Natural killer cell treated with Interleukin-12 subunit alpha and Interleukin-12 subunit beta and Interleukin-15 and Interleukin-18, amount 100 ng/mL, for 72 hours (primary cell): ENCODE measurements at regions not wholly inside any gene's neighbourhood (a gene's known extent, or its start where the extent isn't known, plus 50 kb on each side); places are given as distances from the start of the nearest gene placed in this dataset.

Experiments
- ATAC-seq, 2 donors: fragments of 150-1000 bp; cut with Tn5 transposase in 1 of 2; sonication (Bioruptor Pico), chemical (Tn5 transposase) in 1 of 2; 2 replicates each; pipeline ENCODE4 v1.10.0; 2021
- DNase-seq: peaks from one replicate; pipeline ENCODE4 v3.0.0; 2022; ENCODE audit warnings: low spot score
- H3K27ac Mint-ChIP-seq, 2 donors: 1 replicate in 1 of 2; 2 replicates in 1 of 2; pipeline ENCODE4 v1.8.0; 2022; ENCODE audit warnings: mixed read lengths in 2 of 2, mild to moderate bottlenecking in 1 of 2, moderate library complexity in 1 of 2
- H3K27me3 Mint-ChIP-seq, 2 donors: 1 replicate in 1 of 2; 2 replicates in 1 of 2; pipeline ENCODE4 v1.8.0; 2022; ENCODE audit warnings: mixed read lengths in 2 of 2
- H3K36me3 Mint-ChIP-seq: one replicate; pipeline ENCODE4 v1.8.0; 2022; ENCODE audit warnings: mixed read lengths
- H3K4me1 Mint-ChIP-seq, 2 donors: 1 replicate in 1 of 2; 2 replicates in 1 of 2; pipeline ENCODE4 v1.8.0; 2022; ENCODE audit warnings: low read depth in 2 of 2, mixed read lengths in 2 of 2, mild to moderate bottlenecking in 1 of 2
- H3K4me3 Mint-ChIP-seq: one replicate; pipeline ENCODE4 v1.8.0; 2022; ENCODE audit warnings: mixed read lengths
- H3K9me3 Mint-ChIP-seq: 2 replicates; pipeline ENCODE4 v1.8.0; 2022; ENCODE audit warnings: mixed read lengths

DNA sequence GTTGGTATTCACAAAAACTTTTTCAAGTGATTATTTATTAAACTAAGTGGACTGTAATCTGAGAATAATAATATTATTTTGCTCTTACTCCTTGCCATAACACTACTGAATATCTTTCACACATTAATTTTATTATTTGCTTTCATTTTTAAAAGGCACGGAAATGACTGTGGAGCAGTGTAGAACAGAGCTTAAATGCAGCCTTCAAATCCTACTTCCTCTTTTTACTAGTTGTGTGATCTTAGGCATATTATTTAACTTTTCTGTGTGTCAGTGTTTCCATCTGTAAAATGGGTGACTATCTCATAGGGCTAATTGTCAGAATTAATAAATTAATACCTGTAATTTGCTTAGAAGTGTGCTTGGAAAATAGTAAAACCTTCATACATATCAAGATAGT is 55.5 kb upstream of the SLC8A1 start:
- Mint-ChIP-seq H3K27me3 (no peaks in the 10 kb centered on the region), H3K9me3 (peaks cover 3% of the 10 kb centered on the region), H3K4me1 (no peaks in the 10 kb centered on the region), H3K4me3 (no peak overlapping the region), H3K27ac (no peak overlapping the region), H3K36me3 (no peaks in the 10 kb centered on the region)
- ATAC-seq (no peak), DNase-seq (no peak)

DNA sequence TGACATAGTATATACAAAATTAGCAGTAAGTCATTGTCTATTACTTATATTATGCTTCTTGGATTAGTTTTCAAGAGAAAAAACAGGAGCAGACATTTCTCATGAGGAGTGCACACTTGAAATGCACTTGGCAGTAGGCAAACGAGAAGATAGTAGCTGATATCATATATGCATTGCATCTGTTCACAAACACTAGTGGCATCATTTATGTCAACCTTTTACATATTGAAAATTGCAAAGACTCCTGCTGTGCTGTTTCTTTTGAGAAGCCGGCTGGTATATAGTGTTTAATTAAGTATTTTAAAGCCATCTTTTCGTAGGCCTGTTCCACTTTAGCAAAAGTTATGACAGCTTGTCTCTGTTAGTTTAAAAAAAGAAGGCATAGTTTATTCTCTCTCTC is 58.4 kb upstream of the SLC8A1 start:
- no peaks in the 10 kb centered on the region for H3K4me1 Mint-ChIP-seq
- H3K36me3 Mint-ChIP-seq = no peaks in the 10 kb centered on the region
- no peak overlapping the region for H3K4me3 Mint-ChIP-seq
- ATAC-seq (no peak), DNase-seq (no peak)
- no peak overlapping the region for H3K27ac Mint-ChIP-seq
- no peaks in the 10 kb centered on the region for H3K27me3 Mint-ChIP-seq
- H3K9me3 Mint-ChIP-seq = no peaks in the 10 kb centered on the region

DNA sequence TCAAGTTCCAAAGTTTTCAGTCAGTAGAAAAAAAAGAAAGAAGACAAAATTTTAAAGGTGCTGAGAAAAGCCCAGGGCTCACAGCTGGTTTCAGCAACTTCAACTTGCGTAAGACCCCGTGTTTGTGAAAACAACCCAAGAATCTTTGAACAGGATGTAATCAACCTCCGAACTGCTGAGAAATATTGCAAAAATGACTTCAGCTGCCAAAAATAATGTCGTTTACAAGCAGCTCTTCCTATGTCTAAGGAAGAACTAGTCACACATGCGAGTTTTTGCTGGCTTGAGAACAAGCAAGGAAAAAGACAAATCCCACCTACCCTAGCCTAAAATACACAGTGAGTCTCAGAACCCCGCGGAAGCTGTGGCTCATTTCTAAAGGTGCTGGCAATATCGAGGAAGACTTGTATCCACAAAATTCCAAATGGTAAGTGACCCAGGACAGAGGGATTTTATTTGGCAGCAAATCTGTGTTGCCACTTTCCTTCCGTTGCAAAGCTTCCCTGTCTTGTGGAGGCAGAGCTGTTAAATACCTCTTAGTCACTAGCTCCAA is 59.8 kb upstream of the SLC8A1 start:
- Mint-ChIP-seq H3K27ac (no peak overlapping the region), H3K9me3 (no peaks in the 10 kb centered on the region), H3K4me1 (no peaks in the 10 kb centered on the region), H3K4me3 (no peak overlapping the region), H3K36me3 (no peaks in the 10 kb centered on the region), H3K27me3 (no peaks in the 10 kb centered on the region)
- no peak for DNase-seq
- ATAC-seq = no peak

DNA sequence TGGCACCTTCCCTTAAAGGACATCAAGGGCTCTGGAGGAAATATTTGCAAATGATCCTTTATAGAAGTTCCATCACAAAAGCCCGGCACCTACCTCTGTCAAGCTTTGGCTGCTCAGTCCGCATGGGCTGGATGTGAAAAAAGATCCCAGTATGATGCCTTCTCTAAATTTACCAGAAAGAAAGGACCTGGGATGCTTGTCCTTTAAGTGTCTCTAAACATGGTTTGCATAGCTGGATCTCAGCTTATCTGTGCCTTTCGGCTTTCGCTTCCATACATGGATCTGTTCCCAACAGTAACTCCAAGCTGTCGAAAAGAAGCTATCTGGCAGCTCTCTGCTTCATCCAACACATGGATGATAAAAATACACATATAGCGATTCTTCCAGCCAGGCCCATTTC is 60.4 kb upstream of the SLC8A1 start:
- DNase-seq (no peak), ATAC-seq (no peak)
- no peaks in the 10 kb centered on the region for H3K4me1 Mint-ChIP-seq
- no peaks in the 10 kb centered on the region for H3K9me3 Mint-ChIP-seq
- no peaks in the 10 kb centered on the region for H3K27me3 Mint-ChIP-seq
- no peaks in the 10 kb centered on the region for H3K36me3 Mint-ChIP-seq
- H3K27ac Mint-ChIP-seq = no peak overlapping the region
- H3K4me3 Mint-ChIP-seq = no peak overlapping the region

DNA sequence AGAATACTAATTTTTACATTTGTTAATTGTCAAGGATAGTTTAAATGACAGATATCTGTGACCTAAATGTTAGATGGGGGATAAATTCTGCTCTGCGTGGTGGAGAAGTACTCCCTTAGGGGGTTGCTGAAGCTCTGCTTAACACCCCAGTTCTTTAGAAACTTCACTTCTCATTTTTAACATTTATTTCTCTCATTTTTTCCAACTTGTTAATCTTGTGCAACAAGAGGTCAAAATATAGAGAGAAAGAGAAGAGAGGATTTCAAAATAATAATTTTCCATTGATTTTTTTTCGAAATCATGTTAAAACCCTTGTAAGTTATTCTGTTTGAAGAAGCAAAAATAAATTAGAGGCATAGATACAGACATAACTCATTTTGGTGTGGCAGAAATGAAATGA is 61.3 kb upstream of the SLC8A1 start:
- Mint-ChIP-seq H3K27ac (no peak overlapping the region), H3K27me3 (no peaks in the 10 kb centered on the region), H3K4me3 (no peak overlapping the region), H3K36me3 (no peaks in the 10 kb centered on the region), H3K4me1 (no peaks in the 10 kb centered on the region), H3K9me3 (no peaks in the 10 kb centered on the region)
- ATAC-seq (no peak), DNase-seq (no peak)

DNA sequence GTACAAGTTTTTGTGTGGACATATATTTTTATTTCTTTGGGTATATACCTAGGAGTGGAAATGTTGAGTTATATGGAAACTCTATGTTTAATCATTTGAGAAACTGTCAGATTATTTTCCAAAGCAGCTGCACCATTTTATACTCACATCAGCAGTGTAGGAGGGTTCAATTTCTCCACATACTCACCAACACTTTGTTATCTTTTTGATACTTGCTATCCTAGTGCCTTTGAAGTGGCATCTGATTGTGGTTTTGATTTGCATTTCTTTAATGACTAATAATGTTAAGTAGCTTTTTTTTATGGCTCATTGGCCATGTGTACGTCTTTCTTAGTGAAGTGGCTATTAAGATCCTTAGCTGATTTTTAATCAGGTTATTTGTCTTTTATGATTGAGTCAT is 64.7 kb upstream of the SLC8A1 start:
- no peaks in the 10 kb centered on the region for H3K4me1 Mint-ChIP-seq
- no peak for ATAC-seq
- no peaks in the 10 kb centered on the region for H3K36me3 Mint-ChIP-seq
- no peaks in the 10 kb centered on the region for H3K9me3 Mint-ChIP-seq
- H3K27me3 Mint-ChIP-seq = no peaks in the 10 kb centered on the region
- H3K4me3 Mint-ChIP-seq = no peak overlapping the region
- H3K27ac Mint-ChIP-seq = no peak overlapping the region
- DNase-seq = no peak

DNA sequence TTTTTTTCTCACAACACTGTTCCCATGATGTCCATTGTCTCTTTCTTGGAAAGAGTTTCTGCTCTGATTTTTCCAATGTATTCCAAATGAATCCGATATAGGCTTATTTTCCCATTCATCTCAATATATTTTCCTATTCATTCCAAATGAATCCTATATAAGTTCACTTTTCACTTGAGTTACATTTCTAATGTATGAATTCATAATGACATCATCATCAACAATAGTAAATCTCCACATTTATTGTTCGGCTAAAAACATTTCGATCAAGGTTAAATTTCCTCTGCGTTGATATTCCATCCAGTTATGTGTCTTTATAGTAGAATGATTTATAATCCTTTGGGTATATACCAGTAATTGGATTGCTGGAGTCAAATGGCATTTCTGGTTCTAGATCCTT is 76.7 kb upstream of the SLC8A1 start:
- Mint-ChIP-seq H3K27ac (no peak overlapping the region), H3K36me3 (peaks cover 6% of the 10 kb centered on the region), H3K4me3 (no peak overlapping the region), H3K27me3 (no peaks in the 10 kb centered on the region), H3K9me3 (peaks cover 10% of the 10 kb centered on the region), H3K4me1 (no peaks in the 10 kb centered on the region)
- ATAC-seq (no peak), DNase-seq (no peak)

DNA sequence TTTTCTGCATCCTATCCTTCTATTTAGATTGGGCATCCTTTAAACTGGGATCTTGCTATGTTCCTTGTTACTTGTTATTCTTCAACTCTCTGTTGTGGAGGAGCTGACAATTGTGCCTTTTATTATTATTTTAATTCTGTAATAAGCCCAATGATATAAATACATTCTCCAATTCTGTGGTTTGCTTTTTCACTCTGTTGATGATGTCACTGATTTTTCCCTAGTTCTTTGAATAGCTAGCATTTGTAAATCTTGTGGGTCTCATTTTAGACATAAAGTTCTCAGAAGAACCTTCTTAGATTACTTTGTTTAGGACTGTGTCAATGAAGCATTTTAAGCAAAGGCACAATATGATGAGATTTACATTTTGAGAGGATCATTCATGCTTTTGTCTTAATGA is 79.5 kb upstream of the SLC8A1 start:
- Mint-ChIP-seq H3K27ac (no peak overlapping the region), H3K4me3 (no peak overlapping the region), H3K36me3 (peaks cover 6% of the 10 kb centered on the region), H3K9me3 (peaks cover 5% of the 10 kb centered on the region), H3K4me1 (no peaks in the 10 kb centered on the region), H3K27me3 (no peaks in the 10 kb centered on the region)
- ATAC-seq = no peak
- no peak for DNase-seq

DNA sequence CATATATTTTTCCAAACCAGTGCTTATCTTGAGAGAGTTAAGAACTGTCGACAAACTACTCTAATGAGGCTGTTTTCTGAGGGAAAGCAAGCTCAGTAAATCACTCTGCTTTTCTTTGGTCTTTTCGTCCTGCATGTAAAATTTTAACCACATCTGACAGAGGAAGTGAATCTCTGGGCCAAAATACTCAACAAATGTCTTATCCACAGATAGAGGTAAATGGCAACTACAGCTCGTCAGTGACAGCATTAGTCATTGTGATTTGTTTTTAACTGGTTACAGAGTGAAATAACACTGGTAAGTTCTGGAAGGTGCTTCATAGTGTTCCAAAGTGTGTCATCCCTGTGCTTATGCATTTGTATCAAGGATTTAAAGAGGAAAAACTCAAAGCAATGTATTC is 82.6 kb upstream of the SLC8A1 start:
- DNase-seq (no peak), ATAC-seq (no peak)
- Mint-ChIP-seq H3K36me3 (no peaks in the 10 kb centered on the region), H3K27me3 (no peaks in the 10 kb centered on the region), H3K4me3 (no peak overlapping the region), H3K9me3 (no peaks in the 10 kb centered on the region), H3K4me1 (no peaks in the 10 kb centered on the region), H3K27ac (no peak overlapping the region)

DNA sequence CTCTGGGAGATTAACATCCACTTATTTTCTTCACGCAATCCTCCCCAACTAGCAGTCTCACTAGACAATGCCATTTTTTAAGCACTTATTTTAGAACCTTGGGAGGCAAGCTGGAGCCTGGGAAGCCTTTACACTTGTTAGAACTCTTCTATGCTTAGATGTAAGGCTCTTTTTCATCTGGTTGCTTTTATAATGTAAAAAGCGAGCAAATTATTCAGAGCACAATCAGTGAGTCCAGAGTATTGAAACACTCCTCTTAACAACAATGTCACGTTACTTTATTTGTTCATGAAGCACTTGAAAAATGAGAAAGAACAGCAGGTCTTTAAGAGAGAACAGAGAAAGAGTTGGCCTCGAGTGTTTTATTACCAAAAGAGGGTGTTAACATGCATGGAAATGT is 84.1 kb upstream of the SLC8A1 start:
- Mint-ChIP-seq H3K9me3 (no peaks in the 10 kb centered on the region), H3K4me1 (no peaks in the 10 kb centered on the region), H3K27me3 (no peaks in the 10 kb centered on the region), H3K4me3 (no peak overlapping the region), H3K27ac (no peak overlapping the region), H3K36me3 (no peaks in the 10 kb centered on the region)
- DNase-seq (no peak), ATAC-seq (no peak)

DNA sequence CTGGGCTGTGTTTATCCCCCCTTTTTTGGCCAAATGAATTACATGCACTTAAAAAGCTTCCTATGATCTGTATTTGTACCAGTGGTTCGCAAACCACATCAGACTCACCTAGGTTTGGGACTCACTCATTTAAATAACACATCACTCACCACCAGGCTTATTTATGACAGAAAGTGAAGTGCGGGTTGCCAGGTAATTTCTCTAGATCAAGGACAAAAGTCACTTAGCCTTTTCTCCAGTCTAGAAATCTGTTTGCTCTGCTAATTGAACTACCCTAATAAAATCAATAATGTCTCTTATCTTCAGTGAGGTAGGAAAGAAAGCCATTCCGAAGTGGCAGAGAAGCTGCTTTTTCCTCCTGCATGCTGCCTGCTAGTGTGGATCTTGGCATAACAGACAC is 88.1 kb upstream of the SLC8A1 start:
- Mint-ChIP-seq H3K4me3 (no peak overlapping the region), H3K27ac (no peak overlapping the region), H3K36me3 (no peaks in the 10 kb centered on the region), H3K4me1 (no peaks in the 10 kb centered on the region), H3K27me3 (no peaks in the 10 kb centered on the region), H3K9me3 (peaks cover 6% of the 10 kb centered on the region)
- ATAC-seq (no peak), DNase-seq (no peak)

DNA sequence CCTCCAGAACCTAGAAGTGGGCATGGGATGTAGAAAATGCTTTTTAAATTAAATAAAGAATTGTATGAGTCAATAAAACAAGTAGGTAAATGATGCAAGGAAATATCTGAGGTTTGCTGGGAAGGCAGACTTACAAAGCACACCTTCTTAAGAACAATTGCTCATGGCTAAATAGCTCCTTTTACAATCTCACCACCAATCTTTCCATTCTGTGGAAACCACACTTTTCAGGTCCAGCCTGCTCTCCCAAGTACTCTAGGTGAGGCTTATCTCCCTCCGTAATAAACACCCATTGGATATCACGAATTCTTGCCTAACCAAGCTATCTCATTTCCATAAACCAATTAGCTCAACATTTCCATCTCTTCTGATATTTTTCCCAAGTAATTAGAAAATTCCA is 91.5 kb upstream of the SLC8A1 start:
- no peaks in the 10 kb centered on the region for H3K27me3 Mint-ChIP-seq
- no peak overlapping the region for H3K27ac Mint-ChIP-seq
- no peaks in the 10 kb centered on the region for H3K4me1 Mint-ChIP-seq
- peaks cover 12% of the 10 kb centered on the region for H3K9me3 Mint-ChIP-seq
- DNase-seq = no peak
- H3K36me3 Mint-ChIP-seq = no peaks in the 10 kb centered on the region
- no peak overlapping the region for H3K4me3 Mint-ChIP-seq
- no peak for ATAC-seq

DNA sequence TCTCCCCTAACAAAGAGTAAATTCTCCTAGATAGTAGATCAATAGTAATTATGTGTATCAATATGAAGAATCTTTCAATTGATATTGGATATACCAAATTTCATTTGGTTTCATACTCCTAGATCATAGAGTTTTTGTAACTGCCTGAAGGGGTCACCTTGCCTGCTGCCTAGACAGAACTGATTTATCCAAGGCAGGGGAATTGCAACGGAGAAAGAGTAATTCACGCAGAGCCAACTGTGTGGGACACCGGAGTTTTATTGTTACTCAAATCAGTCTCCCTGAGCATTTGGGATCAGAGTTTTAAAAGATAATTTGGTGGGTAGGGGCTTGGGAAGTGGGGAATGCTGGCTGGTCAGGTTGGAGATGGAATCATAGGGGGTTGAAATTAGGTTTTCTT is 92.2 kb upstream of the SLC8A1 start:
- Mint-ChIP-seq H3K4me1 (no peaks in the 10 kb centered on the region), H3K9me3 (peaks cover 12% of the 10 kb centered on the region), H3K27ac (no peak overlapping the region), H3K27me3 (no peaks in the 10 kb centered on the region), H3K36me3 (no peaks in the 10 kb centered on the region), H3K4me3 (no peak overlapping the region)
- DNase-seq (no peak), ATAC-seq (no peak)

DNA sequence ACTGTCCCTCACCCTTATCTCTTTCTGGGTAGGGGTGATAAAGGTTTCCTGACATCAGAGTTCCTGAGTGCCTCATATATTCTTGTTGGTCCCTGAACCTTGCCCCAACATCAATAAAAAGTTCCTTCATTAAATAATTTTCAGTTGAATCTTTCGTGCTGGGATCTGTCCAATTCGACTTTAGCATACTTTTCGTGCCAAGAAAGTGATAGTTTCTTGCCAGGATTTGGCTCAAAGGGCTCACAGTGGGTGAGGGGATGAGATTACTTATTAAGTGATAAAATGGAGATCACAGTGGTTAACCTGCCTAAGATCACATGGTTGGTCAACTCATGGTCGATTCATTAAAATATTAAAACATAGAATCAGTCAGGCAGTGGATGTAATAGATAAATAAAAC is 93.8 kb upstream of the SLC8A1 start:
- no peaks in the 10 kb centered on the region for H3K27me3 Mint-ChIP-seq
- no peak overlapping the region for H3K4me3 Mint-ChIP-seq
- H3K9me3 Mint-ChIP-seq = peaks cover 12% of the 10 kb centered on the region

DNA sequence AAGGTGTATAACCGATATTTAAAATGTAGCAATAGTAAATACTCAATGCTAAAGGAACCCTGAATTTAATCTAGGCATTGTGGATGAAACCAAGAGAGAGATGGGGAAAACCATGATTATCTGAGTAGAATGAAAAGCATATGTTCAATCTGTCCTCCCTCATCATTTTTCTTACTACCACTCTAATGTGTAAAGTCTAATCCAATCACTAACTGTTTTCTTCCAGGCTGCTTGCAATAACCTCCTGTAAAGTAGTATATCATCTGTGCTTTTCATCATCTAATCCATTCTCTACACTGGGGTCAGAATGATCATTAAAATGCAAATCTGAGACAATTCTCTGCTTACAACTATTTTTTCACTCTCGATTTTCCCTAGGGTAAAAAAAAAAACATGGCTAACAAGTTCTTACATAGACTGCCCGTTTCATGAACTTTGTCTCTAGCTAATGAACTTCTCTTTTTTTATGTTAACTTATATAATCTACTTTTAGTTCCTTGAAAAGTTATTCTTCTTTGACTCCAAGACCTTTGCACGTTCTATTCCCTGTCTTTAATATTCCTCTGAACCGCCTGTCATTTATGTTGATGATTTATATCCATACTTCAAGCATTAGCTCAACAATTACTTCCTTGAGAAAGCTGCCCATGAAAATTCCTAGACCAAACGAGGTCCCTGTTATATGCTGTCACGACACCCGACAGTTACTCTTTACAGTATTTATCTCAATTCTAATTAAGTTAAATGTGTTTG is 94.7 kb upstream of the SLC8A1 start:
- H3K4me1 Mint-ChIP-seq = no peaks in the 10 kb centered on the region
- H3K27ac Mint-ChIP-seq = no peak overlapping the region
- H3K27me3 Mint-ChIP-seq = no peaks in the 10 kb centered on the region
- no peak overlapping the region for H3K4me3 Mint-ChIP-seq
- DNase-seq (no peak), ATAC-seq (no peak)
- H3K36me3 Mint-ChIP-seq = no peaks in the 10 kb centered on the region
- H3K9me3 Mint-ChIP-seq = peaks cover 12% of the 10 kb centered on the region

More for the DNA sequence above, 93.8 kb upstream of the SLC8A1 start:
- no peaks in the 10 kb centered on the region for H3K36me3 Mint-ChIP-seq
- ATAC-seq (no peak), DNase-seq (no peak)
- no peaks in the 10 kb centered on the region for H3K4me1 Mint-ChIP-seq
- H3K27ac Mint-ChIP-seq = no peak overlapping the region
